Skeletal muscle cell (primary cell): ENCODE measurements at regions not wholly inside any gene's neighbourhood (a gene's known extent, or its start where the extent isn't known, plus 50 kb on each side); places are given as distances from the start of the nearest gene placed in this dataset.

Source experiments
- DNase-seq: peaks from one replicate; pipeline ENCODE4 v3.0.0-alpha.2; 2010; ENCODE audit warnings: low read depth
- H3K4me3 ChIP-seq: 2 replicates; pipeline ENCODE4 v1.5.1; 2011; ENCODE audit warnings: low read depth, mild to moderate bottlenecking, control low read depth, low read length, moderate library complexity

DNA sequence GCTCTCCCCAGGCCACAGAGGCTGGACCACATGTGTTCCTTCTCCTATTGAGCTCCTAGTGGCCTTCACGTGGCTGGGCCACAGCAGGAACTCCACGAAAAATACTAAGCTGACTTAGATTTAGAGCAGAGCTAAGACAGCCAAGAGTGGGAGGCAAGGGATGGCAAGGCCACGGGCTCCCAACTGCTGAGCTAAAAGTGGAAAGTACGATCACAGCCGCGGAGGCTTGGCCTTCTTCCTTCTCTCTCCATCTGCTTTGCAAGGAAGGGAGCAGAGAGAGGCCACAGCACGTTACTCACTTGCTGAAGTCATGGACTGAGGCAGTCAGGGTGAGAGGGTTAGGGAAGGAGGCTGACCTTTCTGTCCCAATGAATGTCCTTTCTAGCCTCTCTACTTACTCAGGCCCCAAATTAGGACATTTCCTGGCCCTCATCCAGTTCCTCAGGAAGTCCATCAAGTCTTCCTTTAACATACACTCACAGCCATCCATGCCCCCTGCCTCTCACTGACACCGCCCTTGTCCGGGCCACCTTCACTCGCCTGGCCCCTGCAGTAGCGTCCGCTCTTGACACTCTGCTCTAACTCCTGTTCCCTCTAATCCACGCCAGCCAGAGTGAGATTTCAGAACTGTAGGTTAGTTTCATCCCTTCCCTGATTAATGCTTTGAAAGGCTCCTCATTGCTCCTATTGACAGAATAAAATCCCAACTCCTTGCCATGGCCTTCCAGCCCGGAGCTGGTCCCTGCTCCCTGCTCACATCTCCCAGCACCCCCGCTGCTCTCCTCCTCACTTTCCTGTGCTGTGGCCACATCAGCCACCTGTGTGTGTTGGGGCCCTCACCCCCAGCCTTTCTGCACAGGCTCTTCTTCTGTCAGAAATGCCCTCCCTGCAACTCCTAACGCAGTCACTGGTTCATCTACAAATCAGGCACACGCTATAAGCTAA, 204.2 kb downstream of the CYP26B1 start:
- H3K4me3 ChIP-seq, result no peak overlapping the region
- DNase-seq, result no peak

DNA sequence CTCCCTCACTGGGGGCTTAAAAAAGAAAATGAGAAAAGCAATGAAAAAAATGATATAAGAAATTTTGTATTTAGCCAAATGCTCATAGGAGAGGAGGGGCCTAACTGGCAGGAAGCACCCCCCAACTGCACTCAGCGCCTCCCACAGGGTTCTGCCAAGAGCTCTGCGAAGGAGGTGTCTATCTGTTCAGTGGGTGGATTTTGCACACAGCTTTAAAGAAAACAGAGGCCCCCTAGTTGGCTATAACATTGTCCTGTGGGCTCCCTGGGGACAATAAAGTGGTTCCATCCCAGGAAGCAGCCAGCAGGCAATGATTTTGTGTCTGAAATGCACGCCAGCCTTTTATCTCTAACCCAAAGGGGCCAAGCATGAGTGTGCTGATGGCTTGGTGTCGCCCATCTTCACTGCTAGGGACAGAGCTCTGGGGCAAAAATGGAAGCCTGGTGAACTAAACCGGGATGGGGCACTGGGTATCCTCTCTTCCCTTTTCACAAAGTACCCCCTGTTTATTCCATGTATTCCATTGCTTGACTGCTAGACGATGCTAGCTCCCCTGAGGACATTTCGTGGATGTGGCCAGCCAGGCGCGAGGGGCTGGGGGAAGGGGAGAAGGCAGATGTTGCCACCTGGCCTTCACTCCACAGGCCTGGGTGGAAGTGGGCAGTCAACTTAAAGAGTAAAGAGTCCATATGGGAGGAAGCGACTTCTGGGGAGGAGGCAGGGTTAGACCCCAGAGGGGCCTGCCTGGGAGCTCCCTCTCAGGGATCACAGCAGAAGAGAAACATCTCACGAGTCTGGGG, 205.7 kb downstream of the CYP26B1 start:
- no peak overlapping the region for H3K4me3 ChIP-seq
- DNase-seq, result no peak

DNA sequence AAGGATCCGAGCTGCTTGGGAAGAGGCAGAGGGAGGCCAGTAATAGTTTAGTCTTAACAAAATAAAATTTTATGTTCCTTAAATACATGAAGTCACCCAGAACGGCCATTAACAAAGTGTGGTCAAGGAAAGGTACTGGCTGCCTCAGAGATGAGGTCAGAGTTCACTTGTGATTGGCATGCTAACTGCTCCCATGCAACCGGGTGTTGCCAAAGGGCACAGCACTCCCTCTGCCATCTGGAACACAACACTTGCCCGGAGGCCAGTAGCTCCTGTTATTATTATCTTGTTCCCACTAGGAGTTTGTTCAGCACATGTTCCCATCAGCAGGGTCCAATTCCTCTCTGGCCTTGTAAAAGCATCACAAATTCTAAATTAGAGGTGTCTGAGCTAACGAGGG, 207.0 kb downstream of the CYP26B1 start:
- no peak for DNase-seq

DNA sequence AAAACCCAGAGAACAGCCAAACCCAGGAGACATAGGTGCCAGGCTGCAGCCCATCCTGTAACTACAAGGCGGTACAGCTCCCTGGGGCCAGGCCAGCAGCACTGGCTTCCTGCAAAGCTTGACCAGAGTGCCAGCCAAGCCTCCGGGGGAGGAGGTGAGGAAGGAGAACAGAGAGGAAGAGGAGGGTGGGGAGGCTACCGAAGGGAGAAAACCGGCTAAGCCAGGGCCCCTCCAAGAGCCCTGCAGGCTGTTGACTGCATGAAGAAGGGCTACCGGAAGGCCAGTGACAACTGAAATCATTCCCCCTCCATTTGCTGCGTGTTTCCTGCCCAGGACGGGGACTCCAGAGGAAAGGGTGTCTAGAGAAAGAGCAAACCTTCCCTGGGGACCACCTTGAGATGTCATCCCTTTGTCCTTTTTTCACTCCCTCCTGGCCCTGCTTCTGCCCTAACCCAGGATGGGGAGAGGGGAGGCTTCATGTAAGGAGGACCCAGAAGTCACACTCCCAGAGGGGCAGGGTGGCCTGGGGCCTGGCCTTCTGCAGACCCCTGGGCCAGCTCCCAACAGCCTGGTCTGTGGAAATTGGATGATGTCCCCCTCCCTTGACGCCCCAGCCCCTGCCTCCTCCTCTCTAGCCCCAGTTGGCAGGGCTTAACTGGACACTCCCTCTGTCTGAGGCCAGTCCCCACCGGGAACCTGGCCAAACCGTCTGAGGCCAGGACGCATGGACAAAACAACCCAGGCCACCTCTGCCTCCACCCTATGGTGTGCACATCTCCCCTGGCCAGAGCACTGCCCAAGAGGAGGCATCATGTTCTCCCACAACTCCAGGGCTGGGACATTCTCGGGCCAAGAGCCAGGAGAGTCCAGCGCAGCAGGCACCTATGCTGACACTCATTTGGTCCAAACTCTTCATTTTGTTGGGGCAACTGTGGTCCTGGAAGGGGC, 207.8 kb downstream of the CYP26B1 start:
- DNase-seq, result no peak
- H3K4me3 ChIP-seq, result no peak overlapping the region

More for the DNA sequence above, 207.0 kb downstream of the CYP26B1 start:
- no peak overlapping the region for H3K4me3 ChIP-seq

DNA sequence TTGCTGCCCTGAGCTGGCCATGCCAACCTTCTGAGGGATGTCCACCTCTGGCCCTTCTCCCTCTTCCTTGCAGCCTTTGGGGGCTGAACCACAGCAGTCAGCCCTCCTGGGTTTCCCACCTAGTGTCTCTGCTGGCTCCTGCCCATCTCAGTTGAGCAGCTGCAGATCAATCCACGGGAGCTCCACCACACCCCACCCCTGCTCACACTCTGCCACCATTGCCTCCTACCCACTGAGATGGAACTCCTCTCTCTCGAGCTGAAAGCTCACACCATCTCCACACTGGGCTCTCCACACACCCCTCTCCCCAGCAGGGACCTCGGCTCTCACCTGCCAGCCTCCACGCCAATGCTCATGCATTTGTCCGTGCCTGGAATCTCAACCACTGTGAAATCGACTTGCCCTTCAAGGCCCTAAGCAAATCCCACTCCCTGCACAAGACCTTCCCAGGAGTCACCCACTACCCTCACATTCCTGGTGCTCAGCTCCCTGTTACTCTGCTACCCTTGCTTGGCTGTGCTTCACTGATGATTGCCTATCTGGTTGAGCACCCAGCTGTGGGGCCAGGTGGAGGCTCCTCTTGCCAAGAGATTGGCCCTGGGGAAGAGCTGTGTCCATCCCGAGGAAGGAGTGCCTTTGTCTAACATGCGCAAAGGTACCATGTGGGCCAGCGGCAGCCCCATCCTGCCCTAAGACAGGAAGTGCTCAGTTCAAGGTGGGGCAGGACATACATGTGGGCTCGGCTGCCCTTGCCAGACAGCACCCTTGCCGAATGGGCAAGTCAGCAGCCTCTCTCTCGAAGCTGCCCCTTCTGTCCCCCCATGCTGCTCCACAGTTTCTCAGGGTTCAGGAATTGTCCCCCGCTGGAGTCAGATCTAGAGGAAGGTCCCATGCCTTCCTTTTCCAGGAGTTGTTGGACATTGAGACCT, 208.7 kb downstream of the CYP26B1 start:
- no peak for DNase-seq
- H3K4me3 ChIP-seq, result no peak overlapping the region

DNA sequence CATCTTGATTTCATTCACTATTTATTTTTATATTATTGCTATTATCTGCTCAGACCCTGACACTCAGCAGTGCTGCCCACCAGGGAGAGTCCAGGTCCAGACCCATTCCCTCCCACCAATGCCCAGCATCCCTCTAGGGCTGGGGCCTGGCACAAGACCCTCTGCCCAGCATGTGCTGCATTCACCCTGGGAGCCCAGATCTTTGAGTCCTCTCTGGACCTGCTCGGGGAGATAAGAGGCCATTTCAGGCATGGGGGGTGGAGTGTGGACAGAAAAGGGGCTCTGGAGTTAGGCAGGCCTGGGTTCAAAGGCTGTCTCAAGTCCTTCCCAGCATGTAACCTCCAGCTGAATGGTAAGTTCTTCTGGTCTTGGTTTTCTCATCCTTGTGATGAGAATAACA, 209.6 kb downstream of the CYP26B1 start:
- H3K4me3 ChIP-seq, result no peak overlapping the region
- DNase-seq, result no peak

DNA sequence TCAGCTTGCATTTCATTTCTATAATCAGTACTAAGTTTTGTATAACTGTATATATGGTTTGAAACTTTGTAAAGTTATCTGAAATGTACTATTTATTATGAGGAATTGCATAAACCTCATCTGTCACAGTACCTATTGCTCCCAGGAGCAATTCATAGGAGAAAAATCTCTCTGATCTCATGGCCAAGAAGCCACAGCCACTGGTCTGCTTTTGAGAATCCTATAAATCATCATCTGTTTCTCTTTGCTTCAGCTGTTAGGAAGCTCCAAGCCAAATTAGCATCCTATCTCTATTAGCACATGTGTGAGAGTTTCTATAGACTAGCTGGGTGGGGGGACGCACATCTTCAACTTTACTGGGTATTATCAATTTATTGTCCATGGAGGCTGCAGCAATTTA, 210.3 kb downstream of the CYP26B1 start:
- no peak overlapping the region for H3K4me3 ChIP-seq
- no peak for DNase-seq

DNA sequence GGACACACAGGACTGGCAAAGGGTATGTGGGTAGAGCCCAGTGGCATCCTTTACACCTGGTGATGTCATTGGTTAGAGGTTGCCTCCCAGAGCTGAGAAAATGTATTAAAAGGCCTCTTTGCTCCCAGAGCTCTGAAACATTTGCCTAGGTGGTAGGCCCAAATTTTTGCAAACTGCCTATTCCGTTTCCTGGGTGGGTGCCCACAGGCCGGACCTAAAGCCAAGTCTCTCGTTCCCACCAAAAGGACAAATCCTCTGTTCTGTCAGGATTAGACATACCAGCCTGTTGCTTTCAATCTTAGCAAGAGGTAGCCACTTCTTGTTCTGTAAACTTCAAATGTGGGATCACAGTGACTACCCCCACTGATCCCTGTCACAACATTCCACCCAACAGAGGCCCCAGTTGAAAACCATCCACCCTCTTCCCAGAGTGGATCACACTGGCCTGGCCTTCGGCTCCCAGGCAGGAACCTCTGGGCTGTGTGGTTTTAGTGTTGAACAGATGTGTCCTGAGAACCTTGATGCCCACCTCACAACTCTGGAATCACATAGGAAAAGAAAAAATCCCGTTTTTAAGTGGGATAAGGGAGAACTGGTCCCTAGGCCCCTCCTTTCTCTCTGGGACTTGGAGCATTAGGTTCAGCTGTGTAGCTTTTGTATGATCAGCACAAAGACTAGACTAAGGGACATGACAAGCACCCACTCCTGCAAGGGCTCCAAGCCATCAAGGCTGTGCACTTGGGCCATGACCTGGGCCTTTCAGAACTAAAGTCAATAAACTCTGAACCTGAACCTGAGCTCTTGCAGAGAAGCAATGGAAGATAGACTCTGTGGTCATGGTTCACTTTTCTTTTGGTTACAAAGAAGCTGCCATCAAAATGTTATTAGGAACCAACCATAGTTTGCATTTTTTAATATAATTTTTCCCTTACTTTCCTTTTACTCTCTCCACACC, 211.3 kb downstream of the CYP26B1 start:
- no peak for DNase-seq
- H3K4me3 ChIP-seq, result no peak overlapping the region

DNA sequence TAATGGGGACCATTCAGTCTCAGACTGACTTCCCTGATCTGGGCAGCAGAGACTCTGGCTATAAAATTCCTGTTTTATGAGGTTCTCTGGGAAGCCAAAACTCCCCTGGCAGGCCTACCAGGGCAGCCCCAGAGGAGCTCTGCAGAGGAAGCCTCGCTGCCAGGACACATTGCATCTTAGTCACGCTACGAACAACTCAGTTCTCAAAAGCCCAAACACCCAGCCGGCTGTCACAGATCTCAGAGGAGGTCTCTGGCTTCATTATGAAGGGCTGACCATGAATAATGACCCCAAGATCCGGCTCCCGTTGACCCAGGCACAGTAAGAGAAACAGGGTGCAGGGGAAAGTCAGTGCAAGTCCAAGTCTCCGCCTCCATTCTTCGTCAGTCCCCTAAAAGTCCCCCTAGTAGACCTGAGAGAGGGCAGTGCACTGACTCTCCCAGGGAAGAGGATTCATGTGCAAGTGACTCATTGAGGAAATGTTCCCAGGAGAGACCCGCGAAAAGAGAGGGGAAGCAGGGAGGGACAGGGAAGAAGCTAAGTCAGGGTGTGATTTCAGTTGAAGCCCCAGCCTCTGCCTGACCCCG, 212.3 kb downstream of the CYP26B1 start:
- H3K4me3 ChIP-seq, result no peak overlapping the region
- peak; percentile 11 for DNase-seq

DNA sequence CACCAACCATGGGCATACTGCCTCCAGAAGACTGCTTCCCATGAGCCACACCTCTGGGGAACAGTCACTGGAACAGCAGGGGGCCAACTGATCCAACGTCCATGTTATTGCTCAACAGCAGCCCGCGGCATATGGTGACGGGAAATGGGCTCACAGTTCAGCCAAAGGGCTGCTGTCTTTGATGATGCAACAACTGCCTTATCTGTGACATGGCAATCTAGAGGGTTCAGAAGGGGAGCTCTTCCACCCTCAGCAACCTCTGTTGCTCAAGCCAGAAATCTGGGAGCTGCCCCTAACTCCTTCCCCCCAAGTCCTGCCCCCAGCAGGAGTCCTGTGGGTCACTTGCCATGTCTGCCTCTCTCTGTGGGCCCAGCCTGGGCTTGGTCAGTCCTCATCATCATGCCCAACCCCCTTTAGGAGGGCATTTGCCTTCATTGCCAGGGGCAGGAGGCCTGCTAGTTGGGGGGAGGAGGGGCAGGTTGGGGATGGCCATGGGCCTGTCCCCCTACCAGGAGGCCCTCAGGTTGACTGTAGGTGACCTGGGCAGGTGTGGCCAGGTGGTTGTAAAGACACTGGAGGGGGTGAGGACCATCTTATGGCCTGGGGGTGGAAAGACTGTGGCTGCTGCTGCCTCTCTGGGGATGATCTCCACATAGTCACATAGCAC, 212.9 kb downstream of the CYP26B1 start:
- no peak for DNase-seq

DNA sequence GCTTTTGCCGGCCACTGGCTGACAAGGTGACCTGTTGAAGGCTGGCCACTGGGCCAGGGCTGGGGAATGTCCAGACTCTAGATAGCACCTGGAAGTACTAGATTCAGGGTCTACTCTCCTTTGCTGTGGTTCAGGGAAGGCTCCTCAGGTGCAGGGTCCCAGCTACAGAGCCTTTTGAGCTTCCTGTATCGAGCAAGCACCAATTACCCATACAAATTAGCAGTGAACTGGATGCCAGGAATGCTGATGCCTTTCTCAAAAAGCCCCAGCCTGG, 213.4 kb downstream of the CYP26B1 start:
- no peak for DNase-seq
- H3K4me3 ChIP-seq, result no peak overlapping the region

More for the DNA sequence above, 212.9 kb downstream of the CYP26B1 start:
- H3K4me3 ChIP-seq, result no peak overlapping the region

DNA sequence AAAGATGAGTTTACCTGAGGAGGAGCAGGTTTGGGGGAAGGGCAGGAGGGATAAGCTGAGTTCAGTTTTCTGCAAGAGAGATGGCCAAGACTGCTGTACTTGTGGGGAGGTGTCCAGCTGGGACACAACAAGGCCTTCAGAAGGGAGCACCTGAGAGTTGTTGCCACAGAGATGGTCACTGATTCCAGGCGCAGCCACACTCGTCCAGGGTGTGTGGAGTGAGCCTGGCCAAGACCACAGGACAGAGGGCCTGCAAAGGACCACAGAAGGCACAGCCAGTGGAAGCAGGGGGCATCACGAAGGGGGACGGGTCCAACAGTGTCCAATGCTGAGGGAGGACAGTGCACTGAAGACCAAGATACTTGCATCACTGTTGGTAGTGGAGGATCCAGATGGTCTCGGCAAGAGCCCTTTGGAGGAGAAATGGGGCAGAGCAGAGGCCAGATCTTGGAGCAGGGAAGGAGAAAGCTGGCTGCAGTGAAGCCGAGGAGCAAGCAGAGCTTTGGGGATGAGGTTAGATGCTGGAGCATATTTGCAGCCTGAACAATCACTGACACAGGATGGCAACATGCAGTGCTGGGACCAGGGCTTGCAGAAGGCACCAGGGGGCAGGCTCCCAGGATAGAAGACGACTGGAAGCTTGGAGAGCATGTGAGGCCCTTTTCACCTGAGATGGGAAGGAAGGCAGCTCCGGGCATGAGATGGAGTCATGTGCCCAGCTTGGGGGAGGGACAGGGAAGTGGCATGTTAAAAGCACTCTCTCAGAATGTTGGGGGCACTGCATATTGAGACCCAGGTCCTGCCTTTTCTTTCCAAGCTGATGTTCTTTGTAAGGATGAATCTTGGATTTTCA, 214.0 kb downstream of the CYP26B1 start:
- H3K4me3 ChIP-seq, result no peak overlapping the region
- no peak for DNase-seq

DNA sequence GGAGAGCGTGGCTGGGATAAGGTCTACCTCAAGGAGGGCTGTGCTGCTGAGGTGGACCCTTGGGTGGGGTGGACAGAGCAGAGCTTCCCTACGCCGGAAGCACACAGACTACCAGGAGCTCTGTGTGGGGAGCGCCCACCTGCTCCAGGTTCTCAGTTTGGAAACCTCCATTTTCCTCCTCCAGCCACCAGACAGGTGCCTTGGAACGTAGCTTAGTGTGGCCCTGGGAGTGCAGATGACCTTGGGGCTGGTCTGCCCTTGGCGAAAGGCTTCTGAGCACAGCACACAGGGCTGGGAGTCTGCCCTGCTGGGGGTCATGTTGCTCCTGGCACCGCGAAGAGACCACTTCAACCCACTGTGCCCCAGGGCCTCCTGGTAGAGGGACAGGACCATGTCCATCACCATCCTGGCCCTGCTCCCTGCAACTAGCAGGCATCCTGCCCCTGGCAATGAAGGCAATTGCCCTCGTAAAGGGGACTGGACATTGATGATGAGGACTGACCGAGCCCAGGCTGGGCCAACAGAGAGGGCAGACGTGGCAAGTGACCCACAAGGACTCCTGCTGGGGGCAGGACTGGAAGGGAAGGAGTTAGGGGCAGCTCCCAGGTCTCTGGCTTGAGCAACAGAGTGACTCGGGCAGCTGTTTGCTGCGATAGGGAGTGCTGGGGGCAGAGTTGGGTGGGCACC, 214.7 kb downstream of the CYP26B1 start:
- no peak overlapping the region for H3K4me3 ChIP-seq
- no peak for DNase-seq

DNA sequence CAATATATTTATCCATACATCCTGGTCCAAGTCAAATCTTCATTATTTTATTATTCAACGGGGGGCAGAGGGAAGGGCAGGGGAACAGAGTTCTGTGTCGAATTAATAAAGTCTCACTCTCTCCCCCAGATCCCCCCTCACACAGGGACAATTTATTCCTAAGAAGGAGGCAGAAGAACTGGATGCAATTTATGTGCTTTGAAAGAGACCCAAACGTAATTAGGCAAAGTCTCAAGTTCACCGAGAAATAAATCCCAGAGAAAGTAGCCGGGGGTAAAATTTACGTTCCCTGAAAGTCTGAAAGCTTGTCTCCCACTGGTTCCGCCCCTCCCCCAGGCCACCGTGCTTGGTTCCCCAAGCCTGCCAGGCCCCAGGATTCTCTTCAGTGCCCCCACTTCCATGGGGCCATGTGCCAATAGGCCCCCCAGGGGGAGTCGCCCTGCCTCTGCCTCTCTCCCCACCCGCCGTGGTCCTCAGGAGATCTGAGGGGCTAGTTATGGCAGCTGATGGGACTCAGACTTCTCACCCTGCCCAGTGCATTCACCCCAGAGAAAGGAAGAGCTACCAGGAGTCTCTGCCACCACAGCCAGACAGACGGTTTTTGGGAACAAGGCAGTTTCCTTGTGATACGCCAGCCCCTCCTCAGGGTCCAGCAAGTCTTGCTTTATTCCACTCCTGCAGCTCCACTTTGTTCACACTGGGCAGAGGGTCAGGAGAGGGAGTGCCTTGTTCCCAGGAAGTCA, 215.5 kb downstream of the CYP26B1 start:
- no peak for DNase-seq
- H3K4me3 ChIP-seq, result no peak overlapping the region
